NCI-H1092 (cell line): ENCODE measurements at regions not wholly inside any gene's neighbourhood (a gene's known extent, or its start where the extent isn't known, plus 50 kb on each side); places are given as distances from the start of the nearest gene placed in this dataset.

Experiments used
- DNase-seq: peaks from one replicate; lab custom pipeline; 2025; lab: John Stamatoyannopoulos, UW

DNA sequence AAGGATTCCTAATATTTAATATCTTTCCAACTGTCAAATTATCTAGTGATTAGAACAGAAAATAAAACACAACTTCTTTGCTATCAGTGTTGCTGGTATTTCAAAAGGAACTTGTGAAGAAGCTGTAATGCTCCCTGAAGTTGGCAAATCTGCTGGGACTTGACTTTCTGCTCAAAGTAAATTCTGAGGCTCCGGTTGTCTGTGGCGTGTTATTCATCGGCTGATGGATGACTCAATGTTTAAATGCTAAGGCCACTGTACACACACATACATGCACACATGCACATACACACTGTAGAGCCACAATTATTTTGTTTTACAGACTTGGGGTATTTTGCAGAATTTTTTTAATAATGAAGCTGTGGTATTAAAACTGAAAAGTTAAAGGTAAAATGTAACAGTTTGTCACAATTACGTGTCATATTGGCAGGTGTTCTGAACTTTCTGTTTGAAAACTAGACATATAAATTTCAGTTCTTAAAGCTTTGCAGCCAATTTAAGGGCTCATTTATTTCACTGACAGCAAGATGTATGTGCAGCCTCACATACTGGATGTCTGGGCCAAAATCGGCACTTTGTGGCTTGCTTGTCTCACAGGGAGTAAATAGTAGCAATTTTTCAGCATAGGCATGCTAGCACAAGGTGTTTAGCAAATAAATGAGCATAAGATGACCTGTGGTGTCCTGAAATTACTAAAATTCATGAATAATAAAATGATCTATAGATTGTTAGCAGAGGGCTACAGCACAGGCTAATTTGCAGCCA, 1691.7 kb upstream of the PCDH20 start:
- no peak for DNase-seq

DNA sequence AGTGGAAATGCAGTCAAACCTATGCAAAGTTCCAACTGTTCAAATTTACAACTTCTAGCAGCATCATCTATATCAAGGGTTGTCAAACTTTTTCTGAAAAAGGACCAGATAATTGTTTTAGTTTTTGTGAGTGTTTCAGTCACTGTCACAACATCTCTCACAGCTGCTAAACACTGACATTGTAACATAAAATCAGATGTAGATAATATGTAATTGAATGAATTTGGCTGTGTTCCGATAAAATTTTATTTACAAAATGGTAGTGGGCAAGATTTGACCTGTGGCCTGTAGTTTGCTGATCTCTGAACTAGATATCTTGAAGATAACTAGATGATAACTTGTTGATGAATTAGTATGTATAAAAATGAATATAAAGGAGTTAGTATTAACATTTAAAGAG, 1679.1 kb upstream of the PCDH20 start:
- no peak for DNase-seq

DNA sequence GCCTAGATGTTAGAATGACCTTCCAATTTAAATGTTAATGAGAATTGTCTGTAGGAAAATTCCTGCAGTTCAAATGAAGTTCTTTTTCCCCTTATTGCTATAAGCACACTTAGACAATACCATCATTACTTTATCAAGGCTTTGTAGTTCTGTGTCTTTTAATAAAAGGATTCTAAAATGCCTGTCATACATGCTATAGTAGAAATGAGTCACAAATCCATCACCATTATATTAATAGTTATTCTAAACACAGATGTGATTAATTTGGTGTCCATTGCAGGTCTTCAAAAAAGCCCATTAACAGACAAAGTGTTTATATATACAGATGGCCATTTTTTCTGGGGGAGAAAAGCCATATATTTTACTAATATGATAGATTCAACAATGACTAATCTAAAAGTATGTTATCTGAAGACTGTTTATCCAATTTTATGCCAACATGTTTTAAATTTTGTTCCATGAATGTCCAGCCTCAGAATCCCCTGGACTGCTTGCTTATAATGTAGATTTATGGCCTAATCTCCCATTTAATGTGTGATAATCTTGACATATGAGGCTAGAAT, 1678.3 kb upstream of the PCDH20 start:
- DNase-seq = no peak

DNA sequence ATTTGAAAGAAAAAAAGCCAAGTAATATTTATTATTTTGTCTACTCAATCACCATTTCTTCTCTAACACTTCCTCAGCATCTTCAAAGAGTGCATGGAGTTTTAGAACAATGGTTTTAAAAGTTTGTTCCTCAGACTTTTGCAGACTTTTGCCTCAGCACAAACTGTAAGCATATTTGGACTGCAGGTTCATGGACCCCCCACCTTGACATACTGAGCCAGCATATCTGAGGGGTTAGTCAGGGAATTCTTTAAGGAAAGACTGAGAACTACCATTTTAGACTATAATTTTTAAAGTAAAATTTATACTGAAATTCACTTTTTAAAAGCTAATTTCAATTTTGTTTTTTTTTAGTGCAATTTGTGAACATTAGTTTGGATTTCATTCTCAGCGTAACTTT, 1676.8 kb upstream of the PCDH20 start:
- DNase-seq = no peak

DNA sequence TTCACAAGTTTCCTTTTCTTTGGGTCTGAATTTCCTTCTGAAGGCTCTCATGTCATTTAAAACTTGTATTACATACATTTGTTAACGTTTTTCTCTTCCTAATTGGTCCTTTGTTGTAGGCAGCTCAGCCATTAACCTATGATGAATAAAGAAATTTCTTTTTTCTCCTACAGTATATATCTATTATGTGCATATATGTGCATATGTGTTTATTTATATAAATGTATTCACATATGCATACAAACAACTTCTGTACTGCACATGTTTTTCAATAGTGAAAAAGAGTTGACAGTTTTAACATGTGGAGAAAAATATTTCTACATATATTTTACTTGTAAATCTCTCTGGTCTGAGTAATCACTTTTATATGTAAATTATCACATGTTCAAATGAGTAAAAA, 1674.9 kb upstream of the PCDH20 start:
- DNase-seq = no peak

DNA sequence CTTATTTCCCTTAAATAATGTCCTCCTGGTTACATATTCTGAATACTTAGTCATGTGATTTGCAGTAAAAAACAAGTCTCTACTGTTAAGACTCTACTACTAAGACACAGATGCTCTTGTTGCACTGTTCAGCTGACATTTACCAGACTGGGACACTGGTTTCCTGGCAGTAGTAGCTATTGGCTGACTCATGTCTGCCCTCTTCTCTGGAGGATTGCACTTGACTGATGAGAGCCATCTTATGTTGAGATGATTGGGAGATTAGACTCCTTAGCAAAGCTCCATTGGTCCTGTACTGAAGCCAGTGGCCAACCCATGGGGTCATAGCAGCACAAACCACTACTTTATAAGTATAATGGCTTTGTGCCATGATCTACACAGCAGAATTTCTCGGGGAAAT, 1672.6 kb upstream of the PCDH20 start:
- DNase-seq = no peak

DNA sequence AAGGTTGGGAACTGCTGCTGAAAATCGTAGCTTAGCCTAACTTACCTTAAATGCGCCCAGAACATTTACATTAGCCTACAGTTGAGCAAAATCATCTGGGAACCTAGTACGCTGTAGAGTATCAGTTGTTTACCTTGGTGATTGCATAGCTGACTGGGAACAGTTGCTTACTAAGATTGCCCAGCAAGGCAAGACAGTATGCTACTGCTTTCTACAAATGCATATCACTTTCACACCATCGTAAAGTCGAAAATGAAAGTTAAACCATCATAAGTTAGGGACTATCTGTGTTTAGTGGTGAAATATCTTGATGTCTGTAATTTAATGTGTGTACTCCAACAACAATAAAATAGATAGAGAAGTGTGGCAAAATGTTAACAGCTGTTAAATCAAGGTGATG, 1670.6 kb upstream of the PCDH20 start:
- no peak for DNase-seq

DNA sequence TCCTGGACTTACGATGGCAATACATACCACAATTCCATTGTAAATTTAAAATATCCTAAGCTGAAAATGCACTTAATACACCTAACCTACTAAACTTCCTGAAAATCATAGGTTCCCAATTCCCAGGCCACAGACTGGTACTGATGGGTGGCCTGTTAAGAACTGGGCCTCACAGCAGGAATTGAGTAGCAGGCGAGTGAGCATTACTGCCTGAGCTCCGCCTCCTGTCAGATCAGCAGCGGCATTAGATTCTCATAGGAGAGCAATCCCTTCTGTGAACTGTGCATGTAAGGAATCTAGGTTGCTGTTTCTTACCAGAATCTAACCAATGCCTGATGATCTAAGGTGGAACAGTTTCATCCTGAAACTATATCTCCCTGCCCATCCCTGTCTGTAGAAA, 1670.2 kb upstream of the PCDH20 start:
- no peak for DNase-seq

DNA sequence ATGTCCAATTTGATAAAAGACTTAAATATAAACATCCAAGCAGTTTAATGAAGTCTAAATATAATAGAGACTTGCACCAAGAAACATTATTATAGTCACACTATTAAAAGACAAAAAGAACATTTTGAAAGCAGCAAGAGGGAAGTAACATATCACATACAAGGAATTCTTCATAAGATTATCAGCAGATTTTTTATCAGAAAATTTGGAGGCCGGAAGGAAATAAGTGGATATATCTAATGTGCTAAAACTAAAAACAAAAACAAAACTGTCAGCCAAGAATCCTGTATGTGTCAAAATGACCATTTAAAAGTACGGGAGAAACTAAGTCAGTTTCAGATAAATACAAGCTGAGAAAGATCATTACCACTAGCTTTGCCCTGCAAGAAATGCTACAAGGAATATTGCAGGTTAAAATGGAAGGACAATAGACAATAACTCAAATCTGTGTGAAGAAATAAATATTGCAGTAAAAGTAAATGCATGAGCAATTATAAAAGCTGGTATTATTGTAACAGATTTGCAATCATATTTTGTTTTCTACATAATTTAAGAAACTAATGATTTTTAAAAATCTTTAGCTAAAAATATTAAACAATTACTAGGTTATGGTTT, 1665.9 kb upstream of the PCDH20 start:
- DNase-seq = no peak

DNA sequence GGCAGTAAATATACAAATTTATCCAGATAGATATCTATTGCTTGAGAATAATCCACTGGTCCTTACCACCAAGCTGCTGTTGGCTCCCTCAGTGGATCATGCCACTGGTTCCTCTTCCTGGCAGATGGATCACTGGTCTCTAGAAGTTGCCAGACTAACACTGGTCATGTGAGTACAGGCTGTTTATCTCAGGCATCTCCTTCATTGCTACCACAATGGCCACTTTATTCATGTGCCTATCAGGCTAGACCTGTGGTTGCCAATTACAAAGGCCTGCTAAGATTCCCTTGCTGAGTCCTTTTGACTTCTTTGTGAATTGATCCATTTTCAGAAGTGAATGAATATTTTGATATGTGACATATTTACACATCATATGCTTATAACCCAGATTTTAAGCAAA, 1659.5 kb upstream of the PCDH20 start:
- no peak for DNase-seq

DNA sequence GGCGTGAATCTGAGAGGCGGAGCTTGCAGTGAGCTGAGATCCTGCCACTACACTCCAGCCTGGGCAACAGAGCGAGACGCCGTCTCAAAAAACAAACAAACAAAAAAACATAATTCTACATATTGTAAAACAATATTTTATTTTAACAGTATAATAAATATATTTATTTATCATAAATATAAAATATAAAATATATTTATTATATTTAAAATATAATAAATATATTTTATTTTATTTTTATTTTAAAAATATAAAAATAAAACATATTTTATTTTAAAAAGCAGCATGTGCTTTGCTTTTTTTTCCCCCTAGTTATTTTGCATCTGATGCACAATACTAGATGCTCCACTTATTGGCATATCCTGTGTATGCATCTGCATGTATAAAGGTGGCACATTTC, 1634.6 kb upstream of the PCDH20 start:
- DNase-seq = no peak

DNA sequence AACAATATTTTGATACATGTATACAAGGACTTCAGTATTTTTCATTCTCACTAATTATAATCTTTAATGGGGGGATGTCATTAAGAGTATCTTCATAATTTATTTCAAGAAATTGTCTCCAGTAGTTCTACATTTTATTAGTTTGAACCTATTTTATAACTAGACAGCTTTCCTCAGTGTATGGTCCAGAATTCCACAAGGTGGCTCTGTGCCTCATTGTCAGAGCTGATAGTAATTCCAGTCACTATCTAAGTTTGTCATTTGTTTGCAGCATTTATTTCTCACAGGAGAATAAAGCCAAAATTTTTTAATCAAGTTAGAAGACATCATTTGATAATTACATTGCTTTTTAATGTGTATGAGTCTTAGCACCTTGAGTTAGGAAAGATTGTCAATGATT, 1633.0 kb upstream of the PCDH20 start:
- no peak for DNase-seq

DNA sequence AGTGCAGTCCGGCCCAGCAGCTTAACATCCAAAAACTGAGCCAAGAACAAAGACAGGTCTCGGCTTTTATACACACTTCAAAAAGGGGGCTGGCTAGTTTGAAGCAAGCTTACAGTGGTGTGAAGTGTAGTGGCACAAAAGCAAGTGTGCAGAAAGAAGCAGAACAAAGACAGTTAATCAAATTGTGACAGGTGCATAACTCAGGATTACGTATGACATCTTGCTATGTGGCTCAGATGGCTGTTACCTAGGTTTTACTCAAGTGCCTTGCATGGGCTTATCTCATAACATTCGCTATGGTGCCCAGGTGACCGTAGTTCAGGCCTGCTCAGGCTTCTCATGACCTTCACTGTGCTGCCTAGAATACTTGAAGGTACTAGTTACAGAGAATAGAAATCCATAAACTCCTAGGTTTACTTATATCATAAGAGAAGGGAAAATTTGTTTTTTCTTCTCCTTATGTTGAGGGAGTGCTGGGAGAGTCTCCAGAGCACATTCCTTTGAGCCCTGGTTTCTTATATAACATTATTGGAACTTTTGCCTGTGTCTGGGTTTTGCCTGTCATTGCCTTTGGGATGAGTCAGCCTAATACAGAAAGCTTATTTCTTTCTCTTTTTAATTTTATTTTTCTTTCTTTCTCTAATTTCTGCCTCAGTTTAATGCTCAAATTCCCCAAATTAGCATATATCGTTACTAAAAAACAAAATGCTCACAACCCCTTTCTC, 1629.1 kb upstream of the PCDH20 start:
- no peak for DNase-seq

DNA sequence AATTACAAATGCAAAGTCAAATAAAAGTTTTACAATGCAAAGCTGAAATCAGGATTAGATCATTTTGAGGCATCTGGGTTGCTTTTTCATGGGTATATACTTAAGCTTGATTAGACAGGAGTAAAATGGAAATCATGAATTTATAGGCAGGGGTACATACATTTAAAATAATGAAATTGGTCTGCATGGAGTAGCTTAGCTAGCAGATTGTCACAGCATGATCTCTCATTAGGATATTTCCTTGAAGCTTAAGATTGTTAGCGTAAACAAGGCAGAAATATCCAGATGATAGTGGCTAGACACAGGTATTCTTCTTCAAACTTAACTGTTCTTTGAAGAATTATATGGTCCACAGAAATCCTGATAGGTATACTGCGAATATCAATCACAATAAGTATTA, 1627.0 kb upstream of the PCDH20 start:
- DNase-seq = no peak

DNA sequence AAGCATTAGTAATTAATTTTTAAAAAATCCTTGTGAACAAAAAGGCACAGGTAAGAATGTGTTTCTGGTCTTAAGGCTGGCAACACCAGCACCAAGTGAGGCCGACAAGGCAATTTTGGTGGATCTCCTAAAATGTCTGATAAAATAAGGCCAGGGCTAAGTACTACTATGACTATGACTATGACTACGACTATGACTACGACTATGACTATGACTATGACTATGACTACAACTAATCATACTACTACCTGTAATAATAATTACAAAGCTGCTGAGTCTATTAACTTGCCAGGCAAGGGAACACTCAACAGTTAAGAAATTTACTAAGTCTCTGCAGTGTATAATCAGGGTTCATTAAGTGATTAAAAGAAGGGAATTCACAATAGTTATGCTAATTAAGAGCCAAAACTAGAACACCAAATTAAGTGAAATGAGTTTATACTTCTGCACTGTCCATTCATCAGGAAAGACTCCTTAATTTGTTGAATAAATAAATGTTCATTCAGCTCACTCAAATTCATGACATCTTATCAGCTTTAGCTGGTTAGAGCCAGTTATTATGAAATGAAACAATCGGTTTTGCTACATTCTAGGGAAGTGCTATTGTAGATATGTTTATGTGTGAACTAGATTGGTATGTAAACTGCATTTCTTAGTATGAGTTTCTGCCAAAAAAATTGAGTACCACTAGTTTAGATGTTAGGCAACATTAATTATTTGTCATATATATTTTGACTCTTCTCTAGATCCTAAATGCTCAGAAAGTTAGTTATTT, 1626.2 kb upstream of the PCDH20 start:
- no peak for DNase-seq

DNA sequence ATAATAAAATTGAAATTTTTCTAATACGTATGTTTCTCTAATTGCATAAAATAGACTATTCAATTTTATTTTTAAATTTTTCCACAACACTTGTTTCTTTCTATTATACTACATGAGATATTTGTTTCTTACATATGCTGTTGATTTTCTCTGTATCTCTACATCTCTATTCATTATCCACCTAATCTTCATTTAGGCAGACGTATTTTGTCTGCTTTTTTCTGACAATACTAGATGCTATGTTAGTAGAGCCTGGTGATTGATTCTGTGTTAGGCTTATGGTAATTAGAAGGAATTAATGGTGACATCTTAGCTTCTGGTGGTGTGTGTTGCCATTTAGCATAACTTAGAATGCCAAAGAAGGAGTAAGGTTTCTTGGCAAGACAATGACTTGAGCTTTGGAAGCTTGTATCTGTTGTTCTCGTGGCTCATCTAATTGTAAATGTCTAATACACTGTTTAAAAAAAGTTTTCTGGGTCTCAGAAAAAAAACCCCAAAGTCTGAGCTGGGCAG, 1610.7 kb upstream of the PCDH20 start:
- no peak for DNase-seq

DNA sequence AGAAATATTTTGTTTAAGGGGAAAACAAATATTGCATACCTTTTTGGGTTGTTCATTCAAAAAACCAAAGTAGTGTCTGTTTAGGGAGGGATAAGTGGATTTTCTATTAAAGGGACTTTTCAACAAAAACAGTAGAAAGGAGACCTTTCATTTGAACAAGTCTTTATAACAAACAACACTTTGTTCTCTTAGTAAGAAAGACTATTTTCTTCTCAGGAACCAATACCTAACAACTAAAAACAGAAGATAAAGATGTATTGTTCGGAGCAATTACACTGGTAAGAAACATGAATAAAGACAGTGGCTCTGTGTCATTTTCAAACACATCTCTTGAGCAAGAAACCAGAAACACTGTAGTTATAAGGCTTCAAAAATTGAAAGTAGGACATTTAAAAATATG, 1610.1 kb upstream of the PCDH20 start:
- no peak for DNase-seq

DNA sequence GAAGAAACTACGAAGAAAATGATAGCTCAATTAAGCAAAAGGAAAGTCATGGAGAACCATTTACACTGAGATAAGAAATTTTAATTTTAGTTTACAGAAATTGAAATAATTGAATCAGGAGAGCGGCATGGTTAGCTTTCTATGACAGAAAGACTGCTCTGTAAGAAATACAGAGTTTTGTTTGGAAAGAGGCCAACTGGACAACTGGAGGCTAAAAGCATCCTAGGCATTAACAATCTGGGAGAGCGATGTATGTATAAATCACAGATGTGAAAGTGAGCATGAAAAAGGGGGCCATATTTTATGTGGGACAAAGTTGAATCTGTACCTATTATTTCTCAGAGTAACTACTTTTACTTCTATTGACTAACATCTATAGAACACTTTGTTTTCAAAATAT, 1608.8 kb upstream of the PCDH20 start:
- no peak for DNase-seq

DNA sequence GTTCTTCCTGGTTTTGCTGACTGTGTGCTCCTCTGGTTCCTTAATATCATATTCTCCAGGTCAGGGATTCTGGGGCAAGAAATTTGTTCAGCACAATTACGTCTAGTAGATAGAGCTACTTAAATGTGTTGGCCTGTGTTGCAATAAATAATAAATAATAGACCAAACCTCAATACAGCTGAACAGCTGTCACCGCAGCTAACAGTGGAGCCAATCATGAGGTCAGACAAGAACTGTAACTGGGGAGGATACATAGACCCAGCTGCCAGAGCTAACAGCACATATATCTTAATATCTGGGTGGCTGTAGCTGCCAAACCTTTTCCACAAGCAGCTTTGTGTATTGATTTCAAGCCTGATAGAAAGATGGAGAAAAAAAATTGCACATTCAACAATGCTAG, 1596.3 kb upstream of the PCDH20 start:
- no peak for DNase-seq

DNA sequence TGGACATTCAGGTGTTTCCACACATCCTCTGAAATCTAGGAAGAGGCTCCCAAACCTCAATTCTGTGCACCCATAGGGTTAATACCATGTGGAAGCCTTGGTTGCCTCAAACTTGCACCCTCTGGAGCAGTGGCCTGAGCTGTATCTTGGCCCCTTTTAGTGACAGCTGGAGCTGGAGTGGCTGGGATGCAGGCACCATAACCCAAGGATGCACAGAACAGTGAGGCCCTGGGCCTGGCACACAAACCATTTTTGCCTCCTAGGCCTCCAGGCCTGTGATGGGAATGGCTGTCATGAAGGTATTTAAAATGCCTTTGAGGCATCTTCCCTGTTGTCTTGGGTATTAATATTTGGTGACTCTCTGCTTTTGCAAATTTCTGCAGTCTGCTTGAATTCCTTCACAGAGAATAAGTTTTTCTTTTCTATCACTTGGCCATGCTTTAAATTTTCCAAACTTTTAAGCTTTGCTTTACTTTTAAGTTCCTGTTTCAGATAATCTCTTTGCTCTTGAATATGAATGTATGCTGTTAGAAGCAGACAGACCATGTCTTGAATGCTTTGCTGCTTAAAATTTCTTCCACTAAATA, 1594.5 kb upstream of the PCDH20 start:
- no peak for DNase-seq

DNA sequence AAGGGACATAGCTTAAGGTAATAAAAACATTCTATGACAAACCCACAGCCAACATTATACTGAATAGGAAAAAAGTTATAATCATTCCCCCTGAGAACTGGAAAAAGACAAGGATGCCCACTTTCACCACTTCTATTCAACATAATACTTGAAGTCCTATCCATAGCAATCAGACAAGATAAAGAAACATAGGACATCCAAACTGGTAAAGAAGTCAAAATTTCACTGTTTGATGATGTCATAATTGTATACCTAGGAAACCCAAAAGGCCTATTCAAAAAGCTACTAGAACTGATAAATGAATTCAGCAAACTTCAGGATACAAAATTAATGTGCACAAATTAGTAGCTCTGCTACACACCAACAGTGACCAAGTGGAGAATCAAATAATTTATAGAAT, 1590.0 kb upstream of the PCDH20 start:
- DNase-seq = no peak

DNA sequence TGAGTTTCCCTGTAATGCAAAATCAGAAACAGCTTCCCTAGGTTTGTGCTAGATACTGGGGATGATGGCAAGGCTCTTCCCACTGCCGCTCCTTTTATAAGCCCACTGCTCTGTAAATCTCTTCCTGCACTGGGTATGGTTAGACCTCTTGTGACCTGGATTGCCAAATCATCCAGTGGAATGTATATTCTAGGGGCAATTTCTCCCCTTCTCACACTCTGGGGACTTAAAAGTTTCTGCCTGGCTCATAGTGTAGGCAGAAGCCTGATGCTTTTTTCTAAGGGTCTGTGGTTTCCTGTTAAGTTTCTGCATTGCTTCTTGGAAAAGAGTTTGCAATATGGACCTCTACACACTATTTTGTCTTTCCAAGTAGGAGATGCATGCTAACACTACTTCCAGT, 1582.0 kb upstream of the PCDH20 start:
- DNase-seq = no peak
